Muscle layer of duodenum (tissue), 2 donors: ENCODE measurements at regions not wholly inside any gene's neighbourhood (a gene's known extent, or its start where the extent isn't known, plus 50 kb on each side); places are given as distances from the start of the nearest gene placed in this dataset.

Experiments
- H3K27ac ChIP-seq: one replicate; pipeline ENCODE4 v1.7.0; 2013; ENCODE audit warnings: mild to moderate bottlenecking, low read length
- H3K27me3 ChIP-seq: one replicate; pipeline ENCODE4 v1.7.0; 2013; ENCODE audit warnings: low read depth, mild to moderate bottlenecking, control low read depth, low read length
- H3K36me3 ChIP-seq, 2 donors: one replicate each; pipeline ENCODE4 v1.7.0; 2013; ENCODE audit warnings: low read length in 2 of 2, control low read depth in 1 of 2, mild to moderate bottlenecking in 1 of 2; ENCODE audit not compliant: insufficient read depth in 2 of 2, control insufficient read depth in 1 of 2
- H3K4me1 ChIP-seq, 2 donors: one replicate each; pipeline ENCODE4 v1.7.0; 2013; ENCODE audit warnings: low read length in 2 of 2, mild to moderate bottlenecking in 2 of 2, control low read depth in 1 of 2, moderate library complexity in 1 of 2; ENCODE audit not compliant: insufficient read depth in 2 of 2, control insufficient read depth in 1 of 2
- H3K4me3 ChIP-seq, 2 donors: one replicate each; pipeline ENCODE4 v1.7.0; 2013; ENCODE audit warnings: low read length in 2 of 2, low read depth in 1 of 2, mild to moderate bottlenecking in 1 of 2
- H3K9me3 ChIP-seq, 2 donors: one replicate each; pipeline ENCODE4 v1.7.0; 2013; ENCODE audit warnings: low read length in 2 of 2, control low read depth in 1 of 2, mild to moderate bottlenecking in 1 of 2; ENCODE audit not compliant: control insufficient read depth in 1 of 2
- donor health status: healthy.

DNA sequence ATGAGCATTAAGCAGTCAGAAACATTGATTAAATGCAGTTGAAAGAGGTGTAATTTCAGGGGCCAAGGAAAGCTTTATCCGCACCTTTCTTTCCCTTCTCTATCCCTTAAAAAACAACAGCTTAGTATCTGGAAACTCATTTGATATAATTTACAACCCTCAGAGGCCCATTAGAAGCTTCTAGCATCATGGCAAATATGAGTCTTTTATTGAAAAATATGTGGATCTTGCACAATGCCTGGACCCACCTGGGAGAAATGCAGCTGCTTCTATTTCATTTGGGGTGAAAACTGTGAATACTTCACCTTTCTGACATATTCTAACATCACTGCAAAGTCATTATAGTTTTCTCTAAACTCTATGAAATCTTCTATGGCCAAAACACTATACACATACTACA is 492.2 kb upstream of the PSMD7 start:
- no peaks in the 10 kb centered on the region for H3K9me3 ChIP-seq
- H3K4me3 ChIP-seq: no peak overlapping the region
- H3K27me3 ChIP-seq: no peaks in the 10 kb centered on the region
- H3K4me1 ChIP-seq: no peaks in the 10 kb centered on the region
- no peak overlapping the region for H3K27ac ChIP-seq
- no peaks in the 10 kb centered on the region for H3K36me3 ChIP-seq

DNA sequence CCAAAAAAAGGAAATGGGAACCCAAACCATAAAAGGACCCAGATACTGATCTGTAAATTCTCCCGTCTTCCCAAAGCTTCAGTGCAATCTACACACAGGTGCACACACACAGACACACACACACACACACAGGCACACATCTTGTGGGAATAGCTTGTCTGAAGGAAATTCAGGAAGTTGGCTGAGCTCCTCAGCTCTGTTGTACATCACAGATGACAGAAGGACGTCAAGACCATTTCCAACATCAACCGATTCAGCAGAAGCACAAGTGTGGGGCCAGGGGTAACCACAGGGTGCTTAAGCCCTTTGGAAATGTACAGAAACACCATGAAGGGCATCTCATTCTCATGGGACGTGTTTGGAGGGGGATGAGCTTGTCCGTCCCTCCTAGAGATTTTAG is 498.1 kb upstream of the PSMD7 start:
- Histone ChIP-seq H3K27me3 (no peaks in the 10 kb centered on the region), H3K4me1 (peaks cover 0 to 31% of the 10 kb centered on the region in 2 donors), H3K9me3 (no peaks in the 10 kb centered on the region), H3K4me3 (no peak overlapping the region), H3K27ac (no peak overlapping the region), H3K36me3 (no peaks in the 10 kb centered on the region)

DNA sequence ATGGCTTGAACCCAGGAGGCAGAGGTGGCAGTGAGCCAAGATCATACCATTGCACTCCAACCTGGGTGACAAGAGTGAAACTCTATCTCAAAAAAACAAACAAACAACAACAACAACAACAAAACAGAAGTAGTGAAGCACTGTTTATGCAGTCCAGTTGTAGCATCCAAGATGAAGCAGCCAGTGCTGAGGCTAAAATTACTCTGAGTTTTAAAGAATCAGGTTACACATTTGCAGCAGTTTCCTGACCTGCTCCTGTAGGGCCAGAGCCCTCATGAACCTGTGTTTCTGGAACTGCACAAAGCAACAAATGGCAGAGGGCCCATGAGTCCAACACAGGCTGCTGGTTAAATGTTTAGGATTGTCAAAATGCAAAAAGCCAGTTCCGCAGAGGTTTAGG is 499.5 kb upstream of the PSMD7 start:
- H3K27me3 ChIP-seq: no peaks in the 10 kb centered on the region
- H3K36me3 ChIP-seq: no peaks in the 10 kb centered on the region
- H3K4me1 ChIP-seq: peaks cover 0 to 38% of the 10 kb centered on the region in 2 donors
- no peaks in the 10 kb centered on the region for H3K9me3 ChIP-seq
- no peak overlapping the region for H3K4me3 ChIP-seq
- H3K27ac ChIP-seq: no peak overlapping the region

DNA sequence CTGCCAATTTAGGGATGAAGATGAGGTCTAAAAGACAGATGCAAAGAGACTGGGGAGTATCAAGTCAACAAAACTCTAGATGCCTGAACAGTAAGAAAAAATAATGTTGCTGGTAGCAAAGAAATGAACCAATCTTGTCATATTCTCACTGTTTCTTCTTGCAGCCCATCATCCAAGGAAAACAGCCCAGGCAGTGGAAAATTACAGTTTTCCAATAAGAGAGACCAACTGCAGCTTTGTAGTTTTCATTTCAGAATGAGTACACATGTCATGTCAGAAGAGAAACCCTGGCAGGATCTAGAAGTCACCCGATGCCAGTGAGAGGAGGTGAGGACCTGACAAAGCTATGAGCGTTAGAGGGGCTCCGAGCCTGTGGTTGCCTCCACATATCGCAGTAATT is 500.4 kb upstream of the PSMD7 start:
- Histone ChIP-seq H3K36me3 (no peaks in the 10 kb centered on the region), H3K27me3 (no peaks in the 10 kb centered on the region), H3K4me3 (no peak overlapping the region), H3K4me1 (peaks cover 0 to 38% of the 10 kb centered on the region in 2 donors), H3K27ac (no peak overlapping the region), H3K9me3 (no peaks in the 10 kb centered on the region)

DNA sequence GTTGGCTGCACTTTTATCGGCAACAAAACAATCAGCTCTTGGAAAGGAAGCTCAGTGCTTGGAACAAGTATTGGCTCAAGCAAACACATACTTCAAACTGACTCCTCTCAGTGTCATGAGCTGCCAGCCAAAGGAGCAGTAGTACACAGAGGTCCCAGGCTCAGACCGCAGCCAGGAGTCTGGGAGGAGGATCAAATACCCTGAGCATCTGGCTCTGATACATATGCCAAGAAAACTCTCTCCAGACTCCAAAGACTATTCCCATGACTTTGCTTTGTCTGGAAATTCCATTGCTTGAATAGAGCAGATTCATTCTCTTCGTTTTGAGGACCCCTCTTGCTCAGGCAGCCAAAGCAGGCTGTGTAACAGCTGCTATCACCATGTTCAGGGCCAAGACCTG is 501.6 kb upstream of the PSMD7 start:
- Histone ChIP-seq H3K9me3 (no peaks in the 10 kb centered on the region), H3K36me3 (no peaks in the 10 kb centered on the region), H3K4me1 (peaks cover 0 to 38% of the 10 kb centered on the region in 2 donors), H3K4me3 (no peak overlapping the region), H3K27ac (no peak overlapping the region), H3K27me3 (no peaks in the 10 kb centered on the region)

DNA sequence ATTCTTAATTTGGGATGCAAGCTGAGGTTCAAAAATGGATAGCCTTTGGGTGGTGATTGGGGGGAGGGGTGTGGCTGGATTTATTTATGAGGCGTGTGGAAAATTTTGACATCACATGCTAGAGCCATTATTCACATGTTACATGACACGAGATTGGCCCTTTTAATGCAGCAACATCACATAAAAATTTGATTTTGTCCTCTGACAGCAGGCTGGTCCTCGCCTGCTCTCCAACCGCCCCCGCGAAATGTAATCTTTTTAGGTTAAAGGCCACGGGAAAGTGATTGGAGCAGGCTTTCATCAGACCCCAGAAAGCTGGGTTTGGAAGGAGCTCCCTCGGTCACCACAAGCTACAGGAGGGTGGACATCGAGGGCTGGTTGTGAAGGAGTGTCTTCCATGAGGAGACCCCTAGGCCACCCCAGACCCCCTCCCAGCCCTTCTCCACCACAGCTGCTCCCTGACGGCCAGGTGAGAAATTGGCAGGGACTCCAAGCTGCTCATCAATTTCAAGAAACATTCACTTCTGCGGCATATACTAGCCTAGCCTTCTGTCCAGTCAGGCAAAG is 502.7 kb upstream of the PSMD7 start:
- Histone ChIP-seq H3K27me3 (no peaks in the 10 kb centered on the region), H3K36me3 (no peaks in the 10 kb centered on the region), H3K27ac (no peak overlapping the region), H3K4me3 (no peak overlapping the region), H3K4me1 (peaks cover 0 to 38% of the 10 kb centered on the region in 2 donors), H3K9me3 (no peaks in the 10 kb centered on the region)

DNA sequence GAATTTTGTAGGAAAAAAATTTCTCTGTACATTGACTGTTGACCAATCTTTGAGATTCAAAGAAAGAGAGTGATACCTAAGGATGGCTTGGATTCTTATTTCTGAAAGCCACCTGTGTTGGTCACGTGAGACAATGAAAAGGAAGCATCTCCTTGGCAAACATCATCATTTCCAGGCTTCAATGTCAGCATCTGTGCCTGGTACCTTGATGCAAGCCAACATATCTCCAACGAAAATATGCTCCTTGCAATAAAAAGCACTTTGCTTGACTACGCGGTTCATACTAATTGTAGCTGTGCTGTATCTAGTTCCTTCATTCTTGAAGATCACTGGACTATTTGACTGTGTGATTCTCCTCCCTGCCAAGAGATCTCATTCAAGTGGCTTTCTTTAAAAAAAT is 503.4 kb upstream of the PSMD7 start:
- Histone ChIP-seq H3K4me1 (peaks cover 0 to 38% of the 10 kb centered on the region in 2 donors), H3K27ac (no peak overlapping the region), H3K27me3 (no peaks in the 10 kb centered on the region), H3K36me3 (no peaks in the 10 kb centered on the region), H3K4me3 (no peak overlapping the region), H3K9me3 (no peaks in the 10 kb centered on the region)

DNA sequence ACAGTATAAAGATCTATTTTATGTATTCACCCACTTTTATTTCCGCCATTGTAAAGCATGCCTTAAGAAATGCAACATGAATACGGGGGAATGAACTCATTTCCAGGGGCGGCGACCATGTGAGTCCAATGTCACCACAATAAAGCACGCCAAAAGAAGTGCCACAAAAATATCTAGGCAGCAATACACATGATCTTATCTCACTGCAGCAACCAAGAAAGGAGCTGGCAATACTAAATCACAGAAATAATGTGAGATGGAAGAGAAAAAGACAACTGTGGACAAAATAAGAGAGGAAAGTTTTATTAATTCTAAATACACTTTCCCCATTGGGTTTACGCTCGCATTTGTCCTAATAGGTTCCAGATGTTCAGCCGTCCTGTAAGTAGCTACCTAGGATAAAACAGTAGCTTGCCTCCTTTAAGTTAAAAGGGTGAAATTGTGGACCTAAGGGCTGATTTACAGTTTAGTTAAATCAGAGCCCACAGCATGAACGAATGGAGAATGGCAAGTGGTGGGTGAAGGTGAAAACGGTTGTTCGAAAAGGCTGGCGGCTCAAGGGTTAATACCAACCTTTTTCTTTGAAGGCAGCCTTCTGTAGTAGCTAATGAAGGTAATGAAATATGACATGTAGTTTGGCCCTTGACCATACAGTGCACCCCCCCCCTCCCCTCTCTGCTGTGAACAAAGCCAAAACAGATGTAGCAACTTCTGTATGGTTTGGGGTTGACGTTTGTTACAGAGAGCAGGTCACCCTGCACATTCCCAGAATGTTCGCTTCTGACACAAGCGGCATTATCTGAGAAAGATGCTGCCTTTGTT is 504.2 kb upstream of the PSMD7 start:
- peaks cover 0 to 38% of the 10 kb centered on the region in 2 donors for H3K4me1 ChIP-seq
- no peaks in the 10 kb centered on the region for H3K9me3 ChIP-seq
- H3K27ac ChIP-seq: no peak overlapping the region
- no peaks in the 10 kb centered on the region for H3K36me3 ChIP-seq
- no peak overlapping the region for H3K4me3 ChIP-seq
- no peaks in the 10 kb centered on the region for H3K27me3 ChIP-seq

DNA sequence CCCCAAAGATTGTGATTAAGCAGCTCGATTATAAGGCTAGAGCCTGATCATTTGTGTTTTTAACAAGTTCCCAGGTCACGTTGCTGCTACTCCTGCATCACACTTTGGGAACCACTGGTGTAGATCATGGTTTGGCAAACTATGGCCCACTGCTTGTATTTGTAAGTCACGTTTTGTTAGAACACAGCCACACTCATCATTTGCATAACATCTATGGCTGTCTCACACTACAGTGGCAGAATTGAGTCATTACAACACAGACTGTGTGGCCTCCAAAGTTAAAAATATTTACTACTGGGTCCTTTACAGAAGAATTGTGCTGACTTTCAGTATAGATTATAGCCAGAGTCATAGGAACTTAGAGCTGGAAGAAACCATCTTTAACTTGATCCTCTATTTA is 515.3 kb upstream of the PSMD7 start:
- Histone ChIP-seq H3K27ac (no peak overlapping the region), H3K36me3 (no peaks in the 10 kb centered on the region), H3K4me1 (no peaks in the 10 kb centered on the region), H3K27me3 (no peaks in the 10 kb centered on the region), H3K4me3 (no peak overlapping the region), H3K9me3 (peaks cover 0 to 6% of the 10 kb centered on the region in 2 donors)

DNA sequence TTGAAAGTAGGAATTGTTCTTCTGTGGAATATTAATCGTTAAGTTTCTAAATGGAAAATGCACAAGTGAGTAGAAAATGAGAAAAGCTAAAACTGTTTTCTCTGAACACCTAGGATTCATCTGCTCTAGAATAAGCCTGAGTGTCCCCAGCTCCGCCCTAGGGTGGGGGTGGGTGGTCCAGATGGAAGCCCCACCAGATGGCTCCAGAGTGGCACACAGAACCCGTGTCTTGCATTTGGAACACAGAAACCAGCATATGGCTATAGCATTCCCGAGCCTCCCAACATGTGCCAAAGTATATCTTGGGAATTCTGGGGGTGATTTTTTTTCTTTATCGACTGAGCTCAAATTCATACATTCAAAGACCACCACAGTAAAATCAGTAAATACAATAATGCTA is 517.7 kb upstream of the PSMD7 start:
- no peak overlapping the region for H3K4me3 ChIP-seq

DNA sequence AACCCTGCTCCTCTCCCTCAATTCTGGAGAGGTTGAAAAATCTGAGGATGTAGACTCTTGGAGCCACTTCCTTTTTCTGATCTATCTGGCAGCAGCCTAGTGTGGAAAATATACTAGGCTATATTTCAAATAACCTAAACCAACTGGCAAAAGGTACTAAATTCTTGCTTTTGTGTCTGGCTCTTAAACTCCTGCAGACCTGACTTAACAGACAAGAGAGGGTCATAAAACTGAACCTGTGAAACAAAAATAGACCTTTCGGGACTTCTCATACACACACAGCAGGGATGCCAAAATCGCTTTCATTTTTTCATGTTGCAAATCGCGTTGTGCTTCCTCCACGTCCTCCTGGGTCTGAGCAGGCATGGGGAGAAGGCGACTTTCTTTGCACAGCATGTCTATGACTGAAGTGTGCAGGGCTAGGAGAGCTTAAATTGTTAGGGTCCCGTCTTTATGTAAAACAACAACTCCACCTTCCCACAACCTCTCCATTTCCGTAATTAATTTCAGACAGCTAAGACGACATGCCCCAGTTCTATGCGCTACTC is 520.7 kb upstream of the PSMD7 start:
- Histone ChIP-seq H3K9me3 (no peaks in the 10 kb centered on the region), H3K4me1 (no peaks in the 10 kb centered on the region), H3K36me3 (no peaks in the 10 kb centered on the region), H3K27ac (no peak overlapping the region), H3K4me3 (peak overlapping the region; percentile 31 to 46), H3K27me3 (no peaks in the 10 kb centered on the region)

More for the DNA sequence above, 517.7 kb upstream of the PSMD7 start:
- H3K36me3 ChIP-seq: no peaks in the 10 kb centered on the region
- no peaks in the 10 kb centered on the region for H3K4me1 ChIP-seq
- peaks cover 0 to 6% of the 10 kb centered on the region in 2 donors for H3K9me3 ChIP-seq
- H3K27me3 ChIP-seq: no peaks in the 10 kb centered on the region
- no peak overlapping the region for H3K27ac ChIP-seq
